AG09309 (cell line): ENCODE measurements at regions not wholly inside any gene's neighbourhood (a gene's known extent, or its start where the extent isn't known, plus 50 kb on each side); places are given as distances from the start of the nearest gene placed in this dataset.

Experiments used
- DNase-seq: peaks from one replicate; pipeline ENCODE4 v3.0.0-alpha.2; 2010; ENCODE audit warnings: low read depth
- H3K4me3 ChIP-seq: 2 replicates; pipeline ENCODE4 v1.5.1; 2011; ENCODE audit warnings: mild to moderate bottlenecking, low read depth, low read length, moderate library complexity; ENCODE audit not compliant: control insufficient read depth
- TF ChIP-seq, protein P1 (sequence below): IDR thresholded peaks from 2 replicates; pipeline ENCODE4 v1.5.1; 2011; ENCODE audit warnings: mild to moderate bottlenecking, low read depth, low read length, inconsistent platforms; ENCODE audit not compliant: insufficient read depth, control insufficient read depth; ENCODE audit errors: missing control alignments

DNA sequence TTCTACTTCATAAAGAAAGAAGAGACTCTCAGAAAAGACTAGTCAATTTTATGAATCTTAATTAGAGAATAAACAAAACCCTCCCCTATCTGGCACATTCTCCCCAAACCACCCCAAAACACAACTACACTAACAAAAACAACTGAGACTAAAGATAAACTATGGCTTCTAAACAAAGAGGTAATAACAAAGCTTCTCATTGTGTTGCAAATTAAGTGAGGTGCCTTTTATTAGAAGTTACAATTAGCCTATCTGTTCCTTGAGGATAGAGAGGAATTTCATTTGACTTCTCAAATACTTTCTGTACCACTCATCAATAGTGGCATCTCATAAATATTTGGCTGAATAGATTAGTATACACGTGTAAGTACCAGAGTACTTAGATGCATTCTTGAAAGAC lies 1196.2 kb downstream of the PCDH9 start:
- TF ChIP-seq, protein P1, sequence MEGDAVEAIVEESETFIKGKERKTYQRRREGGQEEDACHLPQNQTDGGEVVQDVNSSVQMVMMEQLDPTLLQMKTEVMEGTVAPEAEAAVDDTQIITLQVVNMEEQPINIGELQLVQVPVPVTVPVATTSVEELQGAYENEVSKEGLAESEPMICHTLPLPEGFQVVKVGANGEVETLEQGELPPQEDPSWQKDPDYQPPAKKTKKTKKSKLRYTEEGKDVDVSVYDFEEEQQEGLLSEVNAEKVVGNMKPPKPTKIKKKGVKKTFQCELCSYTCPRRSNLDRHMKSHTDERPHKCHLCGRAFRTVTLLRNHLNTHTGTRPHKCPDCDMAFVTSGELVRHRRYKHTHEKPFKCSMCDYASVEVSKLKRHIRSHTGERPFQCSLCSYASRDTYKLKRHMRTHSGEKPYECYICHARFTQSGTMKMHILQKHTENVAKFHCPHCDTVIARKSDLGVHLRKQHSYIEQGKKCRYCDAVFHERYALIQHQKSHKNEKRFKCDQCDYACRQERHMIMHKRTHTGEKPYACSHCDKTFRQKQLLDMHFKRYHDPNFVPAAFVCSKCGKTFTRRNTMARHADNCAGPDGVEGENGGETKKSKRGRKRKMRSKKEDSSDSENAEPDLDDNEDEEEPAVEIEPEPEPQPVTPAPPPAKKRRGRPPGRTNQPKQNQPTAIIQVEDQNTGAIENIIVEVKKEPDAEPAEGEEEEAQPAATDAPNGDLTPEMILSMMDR, result no peak
- no peak overlapping the region for H3K4me3 ChIP-seq
- no peak for DNase-seq

GRCh38 chr13:66021846-66022245 lies 1208.3 kb downstream of the PCDH9 start:
- TF ChIP-seq, protein P1, result no peak
- no peak overlapping the region for H3K4me3 ChIP-seq
- DNase-seq, result no peak

DNA sequence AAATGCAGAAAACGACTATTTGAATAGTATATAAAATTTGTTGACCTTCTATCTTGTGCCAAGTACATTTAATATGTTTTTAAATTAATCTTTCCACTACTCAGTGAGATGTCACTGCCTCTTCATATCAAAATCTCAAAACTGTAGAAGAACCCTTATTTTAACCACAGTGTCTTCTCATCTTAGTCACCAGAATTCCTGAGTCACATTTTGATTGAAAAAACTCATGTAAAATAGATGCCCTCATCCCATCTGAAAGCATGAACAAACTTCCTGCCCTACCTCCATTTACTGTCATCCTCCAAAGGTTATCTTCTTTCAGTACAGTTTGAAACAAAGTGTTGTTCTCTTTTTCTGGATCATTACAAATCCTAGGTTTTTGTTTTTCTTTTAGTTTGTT lies 1215.4 kb downstream of the PCDH9 start:
- H3K4me3 ChIP-seq, result no peak overlapping the region
- DNase-seq, result no peak
- TF ChIP-seq, protein P1, result no peak

GRCh38 chr13:66009241-66009640 lies 1220.9 kb downstream of the PCDH9 start:
- H3K4me3 ChIP-seq, result no peak overlapping the region
- no peak for DNase-seq
- TF ChIP-seq, protein P1, result no peak

DNA sequence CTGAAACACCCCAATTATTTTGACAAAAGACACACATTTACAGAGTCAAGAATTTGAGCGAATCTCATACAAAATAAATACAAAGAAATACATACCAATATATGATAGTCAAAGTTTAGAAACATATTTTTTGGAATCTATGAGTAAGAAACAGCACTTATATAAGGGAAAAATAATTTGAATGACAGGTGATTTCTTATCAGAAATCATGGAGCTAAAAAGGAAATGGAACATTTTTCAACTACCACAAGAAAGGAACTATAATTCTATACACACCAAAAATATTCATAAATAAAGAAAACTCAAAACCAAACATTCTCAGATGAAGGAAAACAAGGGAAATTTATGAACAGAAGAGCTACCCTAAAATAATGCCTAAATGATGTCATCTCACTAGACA lies 1226.6 kb downstream of the PCDH9 start:
- no peak overlapping the region for H3K4me3 ChIP-seq
- DNase-seq, result no peak
- TF ChIP-seq, protein P1, result no peak

- TF ChIP-seq, protein P1, result no peak
- no peak for DNase-seq
- no peak overlapping the region for H3K4me3 ChIP-seq
Measured at GRCh38 chr13:66001140-66001539, 1229.0 kb downstream of the PCDH9 start.

GRCh38 chr13:65999411-65999810 lies 1230.7 kb downstream of the PCDH9 start:
- TF ChIP-seq, protein P1, result no peak
- no peak for DNase-seq
- no peak overlapping the region for H3K4me3 ChIP-seq
